MM.1S (cell line): ENCODE measurements at regions not wholly inside any gene's neighbourhood (a gene's known extent, or its start where the extent isn't known, plus 50 kb on each side); places are given as distances from the start of the nearest gene placed in this dataset.
"Not testable (repeated sequence)": the region's sequence is repeated elsewhere in the genome, so short reads cannot be mapped to it uniquely, and the experiment has no call there.

ENCODE experiments used
- DNase-seq: peaks from one replicate; pipeline ENCODE4 v3.0.0-alpha.2; 2015
- H2AFZ ChIP-seq: fragments of 300-600 bp; sonication (generic); 2 replicates; pipeline ENCODE4 v1.6.0; 2016; ENCODE audit warnings: antibody characterized with exemption, low read length
- H3F3A ChIP-seq: fragments of 300-600 bp; sonication (generic); 2 replicates; pipeline ENCODE4 v1.6.1; 2016; ENCODE audit warnings: mild to moderate bottlenecking, antibody characterized with exemption, low read length, moderate library complexity, mixed read lengths; ENCODE audit not compliant: insufficient read depth
- H3K27ac ChIP-seq: fragments of 300-600 bp; sonication (generic); 2 replicates; pipeline ENCODE4 v1.5.1; 2016; ENCODE audit warnings: mild to moderate bottlenecking, low read length
- H3K27me3 ChIP-seq: fragments of 300-600 bp; sonication (generic); replicated peaks from 2 replicates; pipeline ENCODE4 v1.6.0; 2016; ENCODE audit warnings: low read length; ENCODE audit not compliant: insufficient read depth
- H3K36me3 ChIP-seq: fragments of 300-600 bp; sonication (generic); replicated peaks from 2 replicates; pipeline ENCODE4 v1.6.1; 2016; ENCODE audit warnings: mild to moderate bottlenecking, low read length, mixed read lengths; ENCODE audit not compliant: insufficient read depth
- H3K4me1 ChIP-seq: fragments of 300-600 bp; sonication (generic); 2 replicates; pipeline ENCODE4 v1.6.1; 2016; ENCODE audit warnings: low read length, mixed read lengths
- H3K4me2 ChIP-seq: fragments of 300-600 bp; sonication (generic); 2 replicates; pipeline ENCODE4 v1.6.0; 2016; ENCODE audit warnings: low read depth, low read length
- H3K4me3 ChIP-seq: fragments of 300-600 bp; sonication (generic); 2 replicates; pipeline ENCODE4 v1.5.1; 2016; ENCODE audit warnings: low read length, mixed read lengths
- H3K79me2 ChIP-seq: fragments of 300-600 bp; sonication (generic); 2 replicates; pipeline ENCODE4 v1.6.1; 2016; ENCODE audit warnings: mixed run types, low read length, mixed read lengths
- H3K9ac ChIP-seq: fragments of 300-600 bp; sonication (generic); 2 replicates; pipeline ENCODE4 v1.6.1; 2016; ENCODE audit warnings: low read length, mixed read lengths
- H3K9me2 ChIP-seq: fragments of 300-600 bp; sonication (generic); replicated peaks from 2 replicates; pipeline ENCODE4 v1.6.1; 2016; ENCODE audit warnings: mild to moderate bottlenecking, low read length, mixed read lengths; ENCODE audit not compliant: insufficient read depth
- H3K9me3 ChIP-seq: fragments of 300-600 bp; sonication (generic); replicated peaks from 2 replicates; pipeline ENCODE4 v1.6.1; 2016; ENCODE audit warnings: mild to moderate bottlenecking, low read length, mixed read lengths; ENCODE audit not compliant: insufficient read depth
- H4K20me1 ChIP-seq: fragments of 300-600 bp; sonication (generic); 2 replicates; pipeline ENCODE4 v1.6.1; 2016; ENCODE audit warnings: mild to moderate bottlenecking, low read length, moderate library complexity, mixed read lengths; ENCODE audit not compliant: insufficient read depth
- EZH2 ChIP-seq: fragments of 300-600 bp; sonication (generic); optimal IDR thresholded peaks from 2 replicates; pipeline ENCODE3; 2017; ENCODE audit warnings: low read depth, mild to moderate bottlenecking, antibody characterized with exemption, low read length, mixed read lengths
- EZH2phosphoT487 ChIP-seq: fragments of 300-600 bp; sonication (generic); IDR thresholded peaks from 2 replicates; pipeline ENCODE4 v1.6.1; 2018; ENCODE audit warnings: antibody characterized with exemption, low read length
- TF ChIP-seq, protein P1 (sequence below): fragments of 300-600 bp; sonication (generic); IDR thresholded peaks from 2 replicates; pipeline ENCODE4 v1.5.1; 2016; ENCODE audit warnings: antibody characterized with exemption, low read length, mixed read lengths

DNA sequence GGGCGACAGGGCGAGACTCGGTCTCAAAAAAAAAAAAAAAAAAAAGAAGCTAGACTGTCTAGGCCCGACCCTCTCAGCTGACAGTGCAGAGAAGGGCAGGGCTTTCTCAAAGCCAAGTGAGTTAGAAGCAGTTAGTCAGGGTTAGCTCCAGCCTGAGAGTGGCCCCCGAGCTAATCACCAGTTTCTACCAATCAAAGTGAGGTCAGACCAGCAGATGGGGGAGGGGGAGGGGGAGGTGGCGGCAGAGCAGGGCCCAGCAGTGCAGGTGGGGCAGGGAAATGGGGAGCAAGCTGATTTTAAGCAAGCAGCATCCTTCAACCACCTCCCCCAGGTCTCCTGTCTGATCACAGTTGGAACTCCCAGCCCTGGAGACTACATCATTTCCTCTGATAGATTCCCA, 55.3 kb upstream of the PRR5 start:
- no peaks in the 10 kb centered on the region for H3K9me3 ChIP-seq
- DNase-seq = no peak
- H3K4me3 ChIP-seq = no peak overlapping the region
- H3K27ac ChIP-seq = no peak overlapping the region
- H3F3A ChIP-seq = no peaks in the 10 kb centered on the region
- no peak overlapping the region for H3K9ac ChIP-seq
- H3K9me2 ChIP-seq = no peaks in the 10 kb centered on the region
- no peaks in the 10 kb centered on the region for H4K20me1 ChIP-seq
- H2AFZ ChIP-seq = no peak overlapping the region
- H3K4me1 ChIP-seq = no peaks in the 10 kb centered on the region
- no peaks in the 10 kb centered on the region for H3K79me2 ChIP-seq
- TF ChIP-seq EZH2 (no peak), EZH2phosphoT487 (no peak)
- TF ChIP-seq, protein P1, sequence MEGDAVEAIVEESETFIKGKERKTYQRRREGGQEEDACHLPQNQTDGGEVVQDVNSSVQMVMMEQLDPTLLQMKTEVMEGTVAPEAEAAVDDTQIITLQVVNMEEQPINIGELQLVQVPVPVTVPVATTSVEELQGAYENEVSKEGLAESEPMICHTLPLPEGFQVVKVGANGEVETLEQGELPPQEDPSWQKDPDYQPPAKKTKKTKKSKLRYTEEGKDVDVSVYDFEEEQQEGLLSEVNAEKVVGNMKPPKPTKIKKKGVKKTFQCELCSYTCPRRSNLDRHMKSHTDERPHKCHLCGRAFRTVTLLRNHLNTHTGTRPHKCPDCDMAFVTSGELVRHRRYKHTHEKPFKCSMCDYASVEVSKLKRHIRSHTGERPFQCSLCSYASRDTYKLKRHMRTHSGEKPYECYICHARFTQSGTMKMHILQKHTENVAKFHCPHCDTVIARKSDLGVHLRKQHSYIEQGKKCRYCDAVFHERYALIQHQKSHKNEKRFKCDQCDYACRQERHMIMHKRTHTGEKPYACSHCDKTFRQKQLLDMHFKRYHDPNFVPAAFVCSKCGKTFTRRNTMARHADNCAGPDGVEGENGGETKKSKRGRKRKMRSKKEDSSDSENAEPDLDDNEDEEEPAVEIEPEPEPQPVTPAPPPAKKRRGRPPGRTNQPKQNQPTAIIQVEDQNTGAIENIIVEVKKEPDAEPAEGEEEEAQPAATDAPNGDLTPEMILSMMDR = no peak
- peaks cover 95% of the 10 kb centered on the region for H3K27me3 ChIP-seq
- H3K36me3 ChIP-seq = no peaks in the 10 kb centered on the region
- no peak overlapping the region for H3K4me2 ChIP-seq

DNA sequence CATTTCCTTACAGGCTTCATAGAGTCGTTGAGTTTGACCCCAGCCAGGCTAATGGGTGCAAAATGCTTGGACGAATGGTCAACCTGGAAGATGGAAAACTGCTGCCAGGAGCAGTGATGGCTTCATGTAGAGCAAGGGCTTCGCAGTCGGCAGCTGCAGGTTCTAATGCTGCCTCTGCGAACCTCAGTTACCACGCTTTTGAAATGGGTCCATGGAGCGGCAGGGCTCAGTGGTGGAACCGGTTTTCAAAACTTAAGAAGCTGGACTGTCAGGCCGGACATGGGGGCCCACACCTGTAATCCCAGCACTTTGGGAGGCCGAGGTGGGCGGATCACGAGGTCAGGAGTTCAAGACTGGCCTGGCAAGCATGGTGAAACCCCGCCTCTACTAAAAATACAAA, 55.9 kb upstream of the PRR5 start:
- H3K9ac ChIP-seq = no peak overlapping the region
- no peak overlapping the region for H3K4me2 ChIP-seq
- no peak overlapping the region for H3K27ac ChIP-seq

DNA sequence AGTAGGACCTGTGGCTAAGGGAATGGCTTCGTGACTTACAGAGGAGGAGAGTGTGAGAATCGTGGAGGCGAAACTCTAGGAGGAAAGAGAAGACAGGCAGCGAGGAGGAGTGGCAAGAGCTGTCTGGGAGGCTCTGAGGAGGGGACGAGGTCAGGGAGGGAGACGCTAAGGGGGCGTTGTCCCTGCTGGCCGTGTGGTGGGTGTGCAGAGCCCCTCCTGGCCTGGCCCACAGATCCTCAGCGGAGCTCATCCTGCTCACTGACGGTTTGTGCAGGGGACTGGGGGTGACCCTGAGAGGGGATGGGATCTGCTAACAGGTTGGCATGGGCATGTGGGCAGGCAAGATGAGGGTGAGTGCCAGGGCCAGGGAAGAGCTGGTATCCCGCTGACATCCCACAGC, 56.5 kb upstream of the PRR5 start:
- Histone ChIP-seq H2AFZ (no peak overlapping the region), H3F3A (no peaks in the 10 kb centered on the region), H3K9ac (no peak overlapping the region), H3K9me2 (no peaks in the 10 kb centered on the region), H3K27me3 (peaks cover 97% of the 10 kb centered on the region), H3K4me1 (no peaks in the 10 kb centered on the region), H3K36me3 (no peaks in the 10 kb centered on the region), H3K4me3 (no peak overlapping the region), H3K9me3 (no peaks in the 10 kb centered on the region), H3K79me2 (no peaks in the 10 kb centered on the region), H3K27ac (no peak overlapping the region), H4K20me1 (no peaks in the 10 kb centered on the region), H3K4me2 (no peak overlapping the region)
- no peak for TF ChIP-seq EZH2
- TF ChIP-seq, protein P1 = no peak
- DNase-seq = no peak

More for the DNA sequence above, 55.9 kb upstream of the PRR5 start:
- no peaks in the 10 kb centered on the region for H3K9me3 ChIP-seq
- no peaks in the 10 kb centered on the region for H3K36me3 ChIP-seq
- H3K79me2 ChIP-seq = no peaks in the 10 kb centered on the region
- TF ChIP-seq EZH2phosphoT487 = no peak
- H3K27me3 ChIP-seq = peaks cover 97% of the 10 kb centered on the region
- DNase-seq = no peak
- H4K20me1 ChIP-seq = no peaks in the 10 kb centered on the region
- H3K4me1 ChIP-seq = no peaks in the 10 kb centered on the region
- no peak overlapping the region for H2AFZ ChIP-seq
- H3K9me2 ChIP-seq = no peaks in the 10 kb centered on the region
- H3K4me3 ChIP-seq = no peak overlapping the region
- H3F3A ChIP-seq = no peaks in the 10 kb centered on the region

DNA sequence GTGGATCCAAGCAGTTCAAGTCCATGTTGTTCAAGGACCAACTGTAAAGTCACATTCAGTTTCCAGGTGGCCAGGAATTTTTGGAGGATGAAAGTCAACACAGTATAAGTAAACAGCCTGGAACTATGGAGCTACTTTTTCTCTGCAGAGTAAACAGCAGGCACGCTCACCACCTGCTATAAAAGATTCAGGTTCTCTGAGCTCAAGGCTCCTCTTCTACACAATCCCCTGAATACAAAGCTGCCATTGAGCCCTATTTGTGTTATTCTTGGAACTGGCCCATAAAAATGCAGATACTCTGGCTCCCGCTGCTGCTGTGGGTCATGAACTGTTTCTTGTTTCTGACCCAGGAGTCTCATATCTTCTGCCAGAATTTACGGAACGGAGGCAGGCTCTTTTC, 56.9 kb upstream of the PRR5 start:
- Histone ChIP-seq H3K4me3 (no peak overlapping the region), H3K27ac (no peak overlapping the region), H3K9ac (no peak overlapping the region), H2AFZ (no peak overlapping the region), H3K79me2 (no peaks in the 10 kb centered on the region), H3K9me3 (no peaks in the 10 kb centered on the region), H3K27me3 (peaks cover 99% of the 10 kb centered on the region), H3K36me3 (no peaks in the 10 kb centered on the region), H3K9me2 (no peaks in the 10 kb centered on the region), H4K20me1 (no peaks in the 10 kb centered on the region), H3F3A (no peaks in the 10 kb centered on the region), H3K4me2 (no peak overlapping the region), H3K4me1 (no peaks in the 10 kb centered on the region)
- DNase-seq = no peak
- TF ChIP-seq, protein P1 = no peak
- TF ChIP-seq EZH2phosphoT487 = no peak
- TF ChIP-seq EZH2 = no peak

DNA sequence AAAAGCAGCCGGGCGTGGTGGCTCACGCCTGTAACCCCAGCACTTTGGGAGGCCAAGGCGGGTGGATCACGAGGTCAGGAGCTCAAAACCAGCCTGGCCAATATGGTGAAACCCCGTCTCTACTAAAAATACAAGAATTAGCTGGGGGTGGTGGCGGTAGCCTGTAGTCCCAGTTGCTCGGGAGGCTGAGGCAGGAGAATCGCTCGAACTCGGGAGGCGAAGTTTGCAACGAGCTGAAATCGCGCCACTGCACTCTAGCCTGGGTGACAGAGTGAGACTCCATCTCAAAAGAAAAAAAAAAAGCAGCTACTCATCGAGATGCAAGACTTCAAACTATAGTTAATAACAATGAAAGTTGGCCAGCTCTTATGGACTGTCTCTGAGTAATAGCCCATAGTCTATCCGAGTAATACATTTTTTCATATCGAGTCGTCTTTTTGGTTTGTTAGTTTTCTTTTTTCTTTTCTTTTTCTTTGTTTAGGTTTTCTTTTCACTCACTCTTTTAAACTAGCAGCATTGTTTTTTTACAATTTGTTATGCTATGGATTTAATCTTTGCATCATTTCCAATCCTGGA, 58.4 kb upstream of the PRR5 start:
- H2AFZ ChIP-seq, H3K4me3 ChIP-seq, H3K79me2 ChIP-seq, H3K9me3 ChIP-seq, H4K20me1 ChIP-seq, H3K36me3 ChIP-seq, H3F3A ChIP-seq, H3K9me2 ChIP-seq, H3K9ac ChIP-seq, DNase-seq, H3K4me1 ChIP-seq, H3K4me2 ChIP-seq, H3K27ac ChIP-seq: not testable (repeated sequence)
- peaks cover 99% of the 10 kb centered on the region for H3K27me3 ChIP-seq
